ENCODE measurements at regions not wholly inside any gene's neighbourhood (a gene's known extent, or its start where the extent isn't known, plus 50 kb on each side); places are given as distances from the start of the nearest gene placed in this dataset.

- H3K27ac Mint-ChIP-seq, result no peak overlapping the region
- no peaks in the 10 kb centered on the region for H4K20me1 ChIP-seq (ENCODE audit: insufficient read depth, low read length)
- H3K9me3 Mint-ChIP-seq, result peaks cover 0 to 10% (median 2%) of the 10 kb centered on the region in 7 donors
Observed at GRCh38 chr12:40557980-40558379, 134.3 kb upstream of the CNTN1 start.

GRCh38 chr12:40559865-40560264 is 132.4 kb upstream of the CNTN1 start:
- Mint-ChIP-seq H3K4me1 (no peaks in the 10 kb centered on the region), H3K9me3 (peaks cover 0 to 3% (median 0%) of the 10 kb centered on the region in 7 donors), H3K27me3 (ENCODE audit: low read depth in 3 of 3) (peaks cover 0 to 2% (median 0%) of the 10 kb centered on the region in 3 donors), H3K4me3 (no peak overlapping the region), H3K27ac (no peak overlapping the region), H3K36me3 (no peaks in the 10 kb centered on the region)
- Histone ChIP-seq H3K9ac (ENCODE audit: insufficient read depth, low read length, poor library complexity, severe bottlenecking) (no peak overlapping the region), H3K27me3 (ENCODE audit: control insufficient read depth in 2 of 2, insufficient read depth in 2 of 2, low read length in 2 of 2) (no peaks in the 10 kb centered on the region), H4K20me1 (ENCODE audit: insufficient read depth, low read length) (no peaks in the 10 kb centered on the region), H3K27ac (ENCODE audit: low read depth in 1 of 2, low read length in 2 of 2) (no peak overlapping the region), H3K4me1 (ENCODE audit: control insufficient read depth in 1 of 2, insufficient read depth in 2 of 2, low read length in 2 of 2) (no peaks in the 10 kb centered on the region), H3K36me3 (replicated peaks in 1 of 2; ENCODE audit: control insufficient read depth in 1 of 2, insufficient read depth in 2 of 2, low read length in 2 of 2) (no peaks in the 10 kb centered on the region), H3K79me2 (ENCODE audit: insufficient read depth, low read length) (no peaks in the 10 kb centered on the region), H3K4me2 (replicated peaks; ENCODE audit: extremely low read depth, low read length, poor library complexity, severe bottlenecking) (no peak overlapping the region), H3K4me3 (replicated peaks in 1 of 3; ENCODE audit: low read depth in 2 of 3, low read length in 3 of 3) (no peak overlapping the region), H3K9me3 (replicated peaks in 1 of 2; ENCODE audit: control insufficient read depth in 1 of 2, insufficient read depth in 1 of 2, low read length in 2 of 2) (no peaks in the 10 kb centered on the region), H2AFZ (ENCODE audit: insufficient read depth, low read depth, low read length, poor library complexity, severe bottlenecking) (no peak overlapping the region)
- intact Hi-C loops (cut with micrococcal nuclease), result no loop called here
- TF ChIP-seq CTCF (IDR thresholded peaks at IDR 0.05), result no peak
- no peak for DNase-seq

More at GRCh38 chr12:40557980-40558379, 134.3 kb upstream of the CNTN1 start:
- Histone ChIP-seq H3K79me2 (ENCODE audit: insufficient read depth, low read length) (no peaks in the 10 kb centered on the region), H3K4me3 (replicated peaks in 1 of 3; ENCODE audit: low read depth in 2 of 3, low read length in 3 of 3) (no peak overlapping the region), H3K27me3 (ENCODE audit: control insufficient read depth in 2 of 2, insufficient read depth in 2 of 2, low read length in 2 of 2) (no peaks in the 10 kb centered on the region), H3K9me3 (replicated peaks in 1 of 2; ENCODE audit: control insufficient read depth in 1 of 2, insufficient read depth in 1 of 2, low read length in 2 of 2) (no peaks in the 10 kb centered on the region), H2AFZ (ENCODE audit: insufficient read depth, low read depth, low read length, poor library complexity, severe bottlenecking) (no peak overlapping the region), H3K27ac (ENCODE audit: low read depth in 1 of 2, low read length in 2 of 2) (no peak overlapping the region), H3K36me3 (replicated peaks in 1 of 2; ENCODE audit: control insufficient read depth in 1 of 2, insufficient read depth in 2 of 2, low read length in 2 of 2) (no peaks in the 10 kb centered on the region), H3K4me2 (replicated peaks; ENCODE audit: extremely low read depth, low read length, poor library complexity, severe bottlenecking) (no peak overlapping the region), H3K9ac (ENCODE audit: insufficient read depth, low read length, poor library complexity, severe bottlenecking) (no peak overlapping the region), H3K4me1 (ENCODE audit: control insufficient read depth in 1 of 2, insufficient read depth in 2 of 2, low read length in 2 of 2) (no peaks in the 10 kb centered on the region)
- WGBS (ENCODE audit: insufficient coverage), result no CpG with 5 or more reads among the region's 2 CpGs
- no peak overlapping the region for H3K4me3 Mint-ChIP-seq
- no peaks in the 10 kb centered on the region for H3K36me3 Mint-ChIP-seq
- TF ChIP-seq CTCF (IDR thresholded peaks at IDR 0.05), result no peak
- intact Hi-C loops (cut with micrococcal nuclease), result no loop called here
- no peaks in the 10 kb centered on the region for H3K4me1 Mint-ChIP-seq
- DNase-seq, result no peak
- peaks cover 0 to 2% (median 0%) of the 10 kb centered on the region in 3 donors for H3K27me3 Mint-ChIP-seq (ENCODE audit: low read depth in 3 of 3)

All from CD14-positive monocyte (primary cell).